ENCODE measurements at regions not wholly inside any gene's neighbourhood (a gene's known extent, or its start where the extent isn't known, plus 50 kb on each side); places are given as distances from the start of the nearest gene placed in this dataset.

- TF ChIP-seq EZH2phosphoT487 (IDR thresholded peaks at IDR 0.05; ENCODE audit: low read depth, severe bottlenecking, unreplicated experiment) (no peak), CTCF (IDR thresholded peaks at IDR 0.05; ENCODE audit: poor library complexity) (no peak), EZH2 (IDR thresholded peaks at IDR 0.05; ENCODE audit: borderline replicate concordance) (no peak)
Measured at GRCh38 chr12:78402366-78403134, 462.0 kb upstream of the SYT1 start.

All from hepatocyte (in vitro differentiated cells).